Anterior cingulate cortex (tissue), 58 donors: ENCODE measurements at regions not wholly inside any gene's neighbourhood (a gene's known extent, or its start where the extent isn't known, plus 50 kb on each side); places are given as distances from the start of the nearest gene placed in this dataset.

Experiments
- DNase-seq, 58 donors: peaks; one replicate each; lab custom pipeline; 2025; lab: John Stamatoyannopoulos, UW

GRCh38 chr10:52526251-52526823 lies 212.3 kb downstream of the DKK1 start:
- no peak for DNase-seq

- no peak for DNase-seq
Measured at GRCh38 chr10:52532650-52533290, 218.7 kb downstream of the DKK1 start.

- DNase-seq, result no peak
Measured at GRCh38 chr10:52533986-52534385, 219.9 kb downstream of the DKK1 start.

- DNase-seq, result no peak
Measured at GRCh38 chr10:52539463-52539862, 225.4 kb downstream of the DKK1 start.

DNA sequence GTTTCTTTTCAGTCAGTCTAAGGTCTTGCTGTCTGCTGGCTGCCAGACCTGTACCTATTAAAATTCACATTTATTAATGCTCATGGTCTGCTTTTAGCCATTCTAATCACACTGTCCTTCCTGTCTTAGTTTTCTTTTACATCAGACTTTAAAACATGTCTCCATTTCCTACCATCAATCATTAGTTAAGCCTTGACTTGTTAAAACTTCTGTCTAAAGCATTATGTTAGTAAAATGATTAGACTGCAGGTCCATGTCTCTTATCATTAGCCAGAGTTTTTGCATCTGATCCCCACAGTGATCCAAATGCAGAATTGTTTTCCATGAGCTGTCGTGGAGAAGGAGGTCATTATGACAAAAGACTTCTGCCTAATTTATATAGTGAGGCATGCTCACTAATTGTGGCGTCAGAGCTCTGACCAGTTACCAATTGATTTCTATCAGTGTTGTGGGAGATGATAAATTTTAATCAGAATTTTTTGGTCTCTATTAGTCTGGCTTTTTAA lies 226.5 kb downstream of the DKK1 start:
- DNase-seq, result no peak

GRCh38 chr10:52541006-52541473 lies 227.0 kb downstream of the DKK1 start:
- DNase-seq, result no peak

GRCh38 chr10:52542906-52543305 lies 228.8 kb downstream of the DKK1 start:
- no peak for DNase-seq

GRCh38 chr10:52551046-52551445 lies 221.5 kb downstream of the MBL2 start:
- DNase-seq, result no peak

DNA sequence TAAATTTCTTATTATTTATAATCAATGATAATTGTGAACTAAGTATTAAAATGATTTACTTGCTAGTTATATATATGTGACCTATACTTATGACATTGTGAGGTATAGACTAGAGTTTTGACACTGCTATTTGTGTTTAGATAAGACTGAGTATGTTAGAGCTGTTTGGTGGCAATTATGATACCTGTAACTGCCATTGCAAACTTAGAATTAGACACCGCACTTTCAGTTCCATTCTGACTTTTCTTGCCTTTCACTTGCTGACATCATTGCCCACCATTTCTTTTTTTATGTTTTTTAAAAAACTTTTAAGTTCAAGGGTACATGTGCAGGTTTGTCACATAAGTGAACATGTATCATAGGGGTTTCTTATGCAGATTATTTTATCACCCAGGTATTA lies 214.5 kb downstream of the MBL2 start:
- no peak for DNase-seq

GRCh38 chr10:52561322-52561721 lies 211.3 kb downstream of the MBL2 start:
- DNase-seq, result no peak

DNA sequence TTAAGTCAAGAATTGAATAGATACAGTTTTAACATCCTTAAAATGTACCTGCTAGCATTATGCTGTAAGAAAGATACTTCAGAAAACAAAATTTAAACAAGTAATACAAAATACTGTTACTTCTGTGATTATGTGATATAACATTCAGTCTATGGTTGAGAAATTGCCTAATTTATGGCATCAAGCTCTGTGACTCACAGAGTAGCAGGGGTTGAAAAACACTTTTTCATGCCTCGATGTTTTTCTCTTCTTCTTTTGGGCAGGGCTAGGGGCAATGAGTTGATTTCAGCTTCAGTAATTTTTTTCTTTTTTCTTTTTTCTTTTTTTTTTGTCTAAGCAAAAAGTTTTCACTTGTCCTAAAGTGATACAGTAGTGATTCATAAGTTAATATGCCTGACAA lies 209.2 kb downstream of the MBL2 start:
- DNase-seq, result no peak

GRCh38 chr10:52566471-52567246 lies 205.9 kb downstream of the MBL2 start:
- no peak for DNase-seq

DNA sequence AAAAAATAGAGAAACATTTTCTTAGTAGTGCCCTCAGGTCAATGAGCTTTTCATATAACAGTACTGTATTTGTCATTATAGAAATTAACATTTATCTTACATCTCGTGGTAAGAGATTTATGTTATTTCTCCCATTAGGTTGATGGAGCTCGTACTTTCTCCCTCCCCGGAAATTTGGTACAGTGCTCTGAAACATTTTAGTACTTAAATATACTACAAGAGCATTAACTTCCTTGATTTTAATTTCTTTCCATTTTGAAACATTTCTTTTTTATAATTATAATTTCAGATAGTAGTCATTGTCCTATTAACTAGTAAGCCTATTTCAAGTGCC lies 205.4 kb downstream of the MBL2 start:
- DNase-seq, result no peak

GRCh38 chr10:52568309-52568708 lies 204.3 kb downstream of the MBL2 start:
- no peak for DNase-seq

GRCh38 chr10:52570490-52570889 lies 202.1 kb downstream of the MBL2 start:
- no peak for DNase-seq

- no peak for DNase-seq
Measured at GRCh38 chr10:52571018-52571417, 201.6 kb downstream of the MBL2 start.

- DNase-seq, result no peak
Measured at GRCh38 chr10:52571516-52572182, 200.9 kb downstream of the MBL2 start.

DNA sequence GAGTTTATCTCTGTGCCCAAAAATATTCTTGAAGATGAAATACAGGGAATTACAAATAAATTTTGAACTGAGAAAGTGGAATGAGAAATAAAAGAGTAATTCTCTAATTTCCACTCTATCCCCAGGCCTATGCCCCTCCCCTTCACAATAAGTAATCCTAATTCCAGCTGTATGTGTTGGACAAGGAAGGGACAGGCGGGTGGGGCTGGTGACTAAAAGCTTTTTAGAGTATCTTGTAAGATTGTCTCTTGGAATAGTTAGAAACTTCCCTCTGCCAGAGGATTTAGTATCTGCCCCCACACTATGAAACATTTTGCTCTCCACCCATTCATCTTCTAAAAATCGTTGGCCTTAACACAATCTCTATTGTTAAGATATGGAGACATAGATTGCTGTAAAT lies 199.2 kb downstream of the MBL2 start:
- no peak for DNase-seq

- no peak for DNase-seq
Measured at GRCh38 chr10:52574697-52575096, 197.9 kb downstream of the MBL2 start.

DNA sequence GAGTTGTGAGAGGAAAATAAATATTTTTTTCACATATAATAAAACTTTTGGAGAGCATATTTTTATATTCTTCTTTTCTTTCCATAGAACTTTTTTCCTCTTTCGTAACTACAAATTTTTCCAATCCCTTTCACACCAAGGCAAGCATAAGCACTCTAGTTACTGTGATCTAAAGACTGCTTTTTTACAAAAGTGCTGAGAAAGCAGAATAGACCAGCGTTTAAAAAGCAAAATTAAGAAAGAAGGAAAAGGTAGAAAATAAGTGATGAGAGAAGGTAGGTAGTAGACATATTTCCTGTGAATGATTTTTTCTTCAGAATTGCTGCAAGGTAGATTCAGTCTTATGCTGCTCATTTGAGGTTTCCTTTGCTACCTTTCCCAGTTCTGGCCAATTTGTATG lies 195.5 kb downstream of the MBL2 start:
- DNase-seq, result no peak

DNA sequence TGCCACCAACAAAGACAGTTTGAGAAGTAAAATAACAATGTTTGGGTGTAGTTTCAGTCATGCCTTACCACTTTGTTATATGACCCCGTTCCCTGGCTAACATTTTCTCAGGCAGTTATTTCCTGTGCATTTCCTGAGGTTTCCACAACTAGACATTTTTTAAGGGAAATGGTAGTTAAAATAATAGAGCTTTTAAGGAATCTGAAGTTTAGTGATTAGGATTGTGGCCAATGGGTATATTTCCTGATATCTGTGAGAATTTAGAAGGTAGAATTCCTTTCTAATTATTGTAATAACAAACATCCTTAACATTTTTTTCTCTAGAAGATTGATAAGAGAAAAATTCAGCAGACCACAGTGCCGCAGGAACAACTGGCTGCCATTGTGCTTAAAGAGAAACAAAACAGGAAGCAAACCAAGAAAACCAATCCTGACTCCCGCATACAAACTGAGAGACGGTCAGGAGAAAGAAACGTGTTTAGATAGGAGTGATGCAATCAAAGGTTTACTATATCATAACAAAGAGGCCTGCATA lies 193.6 kb downstream of the MBL2 start:
- no peak for DNase-seq
